ENCODE measurements at regions not wholly inside any gene's neighbourhood (a gene's known extent, or its start where the extent isn't known, plus 50 kb on each side); places are given as distances from the start of the nearest gene placed in this dataset.

- in situ Hi-C loops (cut with HindIII; ENCODE audit: low pct_unique_long_range_greater_than_20kb, low sequenced_read_pairs): no loop called here
- no peak for DNase-seq (ENCODE audit: low read depth)
Measured at GRCh38 chr5:103466495-103466894, 96.1 kb downstream of the NUDT12 start.

- DNase-seq (ENCODE audit: low read depth): no peak
- in situ Hi-C loops (cut with HindIII; ENCODE audit: low pct_unique_long_range_greater_than_20kb, low sequenced_read_pairs): no loop called here
Measured at GRCh38 chr5:103465891-103466290, 96.7 kb downstream of the NUDT12 start.

GRCh38 chr5:103464835-103465484 lies 97.6 kb downstream of the NUDT12 start:
- DNase-seq (ENCODE audit: low read depth): peak; percentile 4
- in situ Hi-C loops (cut with HindIII; ENCODE audit: low pct_unique_long_range_greater_than_20kb, low sequenced_read_pairs): no loop called here

GRCh38 chr5:103463261-103463660 lies 99.3 kb downstream of the NUDT12 start:
- no peak for DNase-seq (ENCODE audit: low read depth)
- in situ Hi-C loops (cut with HindIII; ENCODE audit: low pct_unique_long_range_greater_than_20kb, low sequenced_read_pairs): no loop called here

- in situ Hi-C loops (cut with HindIII; ENCODE audit: low pct_unique_long_range_greater_than_20kb, low sequenced_read_pairs): no loop called here
- peak; percentile 6 for DNase-seq (ENCODE audit: low read depth)
Measured at GRCh38 chr5:103461243-103461642, 101.3 kb downstream of the NUDT12 start.

GRCh38 chr5:103458497-103459040 lies 104.0 kb downstream of the NUDT12 start:
- DNase-seq (ENCODE audit: low read depth): no peak
- in situ Hi-C loops (cut with HindIII; ENCODE audit: low pct_unique_long_range_greater_than_20kb, low sequenced_read_pairs): no loop called here

- no peak for DNase-seq (ENCODE audit: low read depth)
- in situ Hi-C loops (cut with HindIII; ENCODE audit: low pct_unique_long_range_greater_than_20kb, low sequenced_read_pairs): no loop called here
Measured at GRCh38 chr5:103456476-103456875, 106.1 kb downstream of the NUDT12 start.

- in situ Hi-C loops (cut with HindIII; ENCODE audit: low pct_unique_long_range_greater_than_20kb, low sequenced_read_pairs): no loop called here
- DNase-seq (ENCODE audit: low read depth): no peak
Measured at GRCh38 chr5:103455796-103456195, 106.8 kb downstream of the NUDT12 start.

GRCh38 chr5:103454770-103455169 lies 107.8 kb downstream of the NUDT12 start:
- in situ Hi-C loops (cut with HindIII; ENCODE audit: low pct_unique_long_range_greater_than_20kb, low sequenced_read_pairs): no loop called here
- no peak for DNase-seq (ENCODE audit: low read depth)

- DNase-seq (ENCODE audit: low read depth): no peak
- in situ Hi-C loops (cut with HindIII; ENCODE audit: low pct_unique_long_range_greater_than_20kb, low sequenced_read_pairs): no loop called here
Measured at GRCh38 chr5:103452666-103453065, 109.9 kb downstream of the NUDT12 start.

GRCh38 chr5:103452089-103452488 lies 110.5 kb downstream of the NUDT12 start:
- no peak for DNase-seq (ENCODE audit: low read depth)
- in situ Hi-C loops (cut with HindIII; ENCODE audit: low pct_unique_long_range_greater_than_20kb, low sequenced_read_pairs): no loop called here

- DNase-seq (ENCODE audit: low read depth): no peak
- in situ Hi-C loops (cut with HindIII; ENCODE audit: low pct_unique_long_range_greater_than_20kb, low sequenced_read_pairs): no loop called here
Measured at GRCh38 chr5:103451261-103451660, 111.3 kb downstream of the NUDT12 start.

- in situ Hi-C loops (cut with HindIII; ENCODE audit: low pct_unique_long_range_greater_than_20kb, low sequenced_read_pairs): no loop called here
- no peak for DNase-seq (ENCODE audit: low read depth)
Measured at GRCh38 chr5:103450333-103451061, 112.1 kb downstream of the NUDT12 start.

GRCh38 chr5:103446813-103447212 lies 115.8 kb downstream of the NUDT12 start:
- DNase-seq (ENCODE audit: low read depth): no peak
- in situ Hi-C loops (cut with HindIII; ENCODE audit: low pct_unique_long_range_greater_than_20kb, low sequenced_read_pairs): no loop called here

GRCh38 chr5:103445426-103446035 lies 117.1 kb downstream of the NUDT12 start:
- DNase-seq (ENCODE audit: low read depth): no peak
- in situ Hi-C loops (cut with HindIII; ENCODE audit: low pct_unique_long_range_greater_than_20kb, low sequenced_read_pairs): no loop called here

GRCh38 chr5:103444333-103445038 lies 118.1 kb downstream of the NUDT12 start:
- in situ Hi-C loops (cut with HindIII; ENCODE audit: low pct_unique_long_range_greater_than_20kb, low sequenced_read_pairs): no loop called here
- DNase-seq (ENCODE audit: low read depth): no peak

- in situ Hi-C loops (cut with HindIII; ENCODE audit: low pct_unique_long_range_greater_than_20kb, low sequenced_read_pairs): no loop called here
- no peak for DNase-seq (ENCODE audit: low read depth)
Measured at GRCh38 chr5:103442750-103443149, 119.8 kb downstream of the NUDT12 start.

- in situ Hi-C loops (cut with HindIII; ENCODE audit: low pct_unique_long_range_greater_than_20kb, low sequenced_read_pairs): no loop called here
Measured at GRCh38 chr5:103441523-103441922, 121.1 kb downstream of the NUDT12 start.

GRCh38 chr5:103439007-103439406 lies 123.6 kb downstream of the NUDT12 start:
- DNase-seq (ENCODE audit: low read depth): no peak
- in situ Hi-C loops (cut with HindIII; ENCODE audit: low pct_unique_long_range_greater_than_20kb, low sequenced_read_pairs): no loop called here

More at GRCh38 chr5:103441523-103441922, 121.1 kb downstream of the NUDT12 start:
- DNase-seq (ENCODE audit: low read depth): no peak

Data from Caki2 (cell line).